DOHH2 (cell line): ENCODE measurements at regions not wholly inside any gene's neighbourhood (a gene's known extent, or its start where the extent isn't known, plus 50 kb on each side); places are given as distances from the start of the nearest gene placed in this dataset.

Experiments used
- H3F3A ChIP-seq: fragments of 200-600 bp; sonication (generic), shearing (Covaris generic); 2 replicates; pipeline ENCODE4 v1.6.0; 2016; ENCODE audit warnings: antibody characterized with exemption, mild to moderate bottlenecking; ENCODE audit not compliant: control insufficient read depth, insufficient read depth
- H3K27ac ChIP-seq: fragments of 200-600 bp; sonication (generic); 2 replicates; pipeline ENCODE4 v1.5.1; 2014; ENCODE audit warnings: low read depth, mild to moderate bottlenecking, low read length, moderate library complexity
- H3K27me3 ChIP-seq: fragments of 200-600 bp; sonication (generic); 2 replicates; pipeline ENCODE4 v1.6.1; 2014; ENCODE audit warnings: mild to moderate bottlenecking, low read length, mixed read lengths; ENCODE audit not compliant: control insufficient read depth
- H3K36me3 ChIP-seq: fragments of 200-600 bp; sonication (generic); 2 replicates; pipeline ENCODE4 v1.6.1; 2014; ENCODE audit warnings: mild to moderate bottlenecking, low read length, moderate library complexity, mixed read lengths; ENCODE audit not compliant: control insufficient read depth
- H3K4me1 ChIP-seq: fragments of 200-600 bp; sonication (generic); 2 replicates; pipeline ENCODE4 v1.6.1; 2014; ENCODE audit warnings: mild to moderate bottlenecking, low read length, mixed read lengths; ENCODE audit not compliant: control insufficient read depth
- H3K4me2 ChIP-seq: fragments of 200-600 bp; sonication (generic); 2 replicates; pipeline ENCODE4 v1.6.0; 2014; ENCODE audit warnings: mild to moderate bottlenecking, low read length, moderate library complexity
- H3K4me3 ChIP-seq: fragments of 200-600 bp; sonication (generic); 2 replicates; pipeline ENCODE4 v1.5.1; 2014; ENCODE audit warnings: mild to moderate bottlenecking, low read length, mixed read lengths
- H3K79me2 ChIP-seq: fragments of 200-600 bp; sonication (generic); 2 replicates; pipeline ENCODE4 v1.6.1; 2014; ENCODE audit warnings: mild to moderate bottlenecking, low read length, mixed read lengths; ENCODE audit not compliant: control insufficient read depth
- H3K9me2 ChIP-seq: fragments of 200-600 bp; sonication (generic); replicated peaks from 2 replicates; pipeline ENCODE4 v1.6.1; 2014; ENCODE audit warnings: mild to moderate bottlenecking, low read length, mixed read lengths; ENCODE audit not compliant: control insufficient read depth
- H3K9me3 ChIP-seq: fragments of 200-600 bp; sonication (generic); 2 replicates; pipeline ENCODE4 v1.6.1; 2014; ENCODE audit warnings: antibody characterized with exemption, low read length, mixed read lengths; ENCODE audit not compliant: control insufficient read depth, insufficient read depth
- H4K20me1 ChIP-seq: fragments of 200-600 bp; sonication (generic); 2 replicates; pipeline ENCODE4 v1.6.0; 2014; ENCODE audit warnings: low read depth, mild to moderate bottlenecking, antibody characterized with exemption, low read length, moderate library complexity; ENCODE audit not compliant: control insufficient read depth, insufficient read depth
- EZH2phosphoT487 ChIP-seq: fragments of 200-600 bp; sonication (generic); IDR thresholded peaks from 2 replicates; pipeline ENCODE4 v1.6.1; 2017; ENCODE audit warnings: borderline replicate concordance, mild to moderate bottlenecking, antibody characterized with exemption, low read length, moderate library complexity, mixed read lengths
- TF ChIP-seq, protein P1 (sequence below): fragments of 200-600 bp; sonication (generic); IDR thresholded peaks from one replicate; pipeline ENCODE4 v1.5.1; 2014; ENCODE audit warnings: antibody characterized with exemption, mild to moderate bottlenecking, low read depth, low read length; ENCODE audit not compliant: poor library complexity, severe bottlenecking

DNA sequence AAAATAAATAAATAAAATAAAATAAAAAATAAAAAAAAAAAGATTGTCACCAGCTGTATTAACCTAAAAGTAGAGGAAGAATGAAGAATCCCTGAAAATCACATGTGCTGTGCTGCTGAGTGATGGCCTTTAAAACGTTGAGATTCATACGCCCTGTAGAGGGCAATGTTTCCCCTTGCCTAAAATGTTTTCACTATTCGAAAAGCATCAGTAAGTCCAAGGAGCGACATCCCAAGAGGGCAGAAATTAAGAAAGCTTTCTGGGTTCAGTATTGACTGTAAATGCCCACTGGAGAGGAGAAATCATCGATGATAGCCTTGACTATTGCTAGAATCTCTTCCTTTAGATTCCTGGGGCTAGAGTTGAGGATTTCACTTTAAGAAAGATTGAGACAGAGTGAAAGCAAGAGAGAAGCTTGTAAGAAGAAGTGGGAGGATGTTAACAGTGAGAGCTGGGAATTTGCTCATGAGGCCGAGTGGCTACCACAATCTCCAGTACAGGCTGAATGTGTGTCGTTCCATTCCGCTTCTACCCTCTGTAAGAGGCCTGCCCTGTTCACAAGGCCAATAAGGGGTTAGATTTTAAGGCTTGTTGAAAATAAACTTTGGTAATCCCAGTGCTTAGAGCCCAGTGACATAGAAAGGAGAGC lies 170.8 kb upstream of the FAM20A start:
- no peak overlapping the region for H3K4me3 ChIP-seq
- no peak overlapping the region for H3K4me2 ChIP-seq
- H4K20me1 ChIP-seq = no peaks in the 10 kb centered on the region
- H3K9me2 ChIP-seq = no peaks in the 10 kb centered on the region
- H3K36me3 ChIP-seq = no peaks in the 10 kb centered on the region
- no peak overlapping the region for H3K27ac ChIP-seq
- no peaks in the 10 kb centered on the region for H3K79me2 ChIP-seq
- TF ChIP-seq, protein P1, sequence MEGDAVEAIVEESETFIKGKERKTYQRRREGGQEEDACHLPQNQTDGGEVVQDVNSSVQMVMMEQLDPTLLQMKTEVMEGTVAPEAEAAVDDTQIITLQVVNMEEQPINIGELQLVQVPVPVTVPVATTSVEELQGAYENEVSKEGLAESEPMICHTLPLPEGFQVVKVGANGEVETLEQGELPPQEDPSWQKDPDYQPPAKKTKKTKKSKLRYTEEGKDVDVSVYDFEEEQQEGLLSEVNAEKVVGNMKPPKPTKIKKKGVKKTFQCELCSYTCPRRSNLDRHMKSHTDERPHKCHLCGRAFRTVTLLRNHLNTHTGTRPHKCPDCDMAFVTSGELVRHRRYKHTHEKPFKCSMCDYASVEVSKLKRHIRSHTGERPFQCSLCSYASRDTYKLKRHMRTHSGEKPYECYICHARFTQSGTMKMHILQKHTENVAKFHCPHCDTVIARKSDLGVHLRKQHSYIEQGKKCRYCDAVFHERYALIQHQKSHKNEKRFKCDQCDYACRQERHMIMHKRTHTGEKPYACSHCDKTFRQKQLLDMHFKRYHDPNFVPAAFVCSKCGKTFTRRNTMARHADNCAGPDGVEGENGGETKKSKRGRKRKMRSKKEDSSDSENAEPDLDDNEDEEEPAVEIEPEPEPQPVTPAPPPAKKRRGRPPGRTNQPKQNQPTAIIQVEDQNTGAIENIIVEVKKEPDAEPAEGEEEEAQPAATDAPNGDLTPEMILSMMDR = peak; percentile 63
- TF ChIP-seq EZH2phosphoT487 = no peak
- H3F3A ChIP-seq = no peaks in the 10 kb centered on the region
- peaks cover 10% of the 10 kb centered on the region for H3K27me3 ChIP-seq
- no peaks in the 10 kb centered on the region for H3K4me1 ChIP-seq
- no peaks in the 10 kb centered on the region for H3K9me3 ChIP-seq

GRCh38 chr17:68768804-68769203 lies 167.6 kb upstream of the FAM20A start:
- Histone ChIP-seq H3K9me2 (no peaks in the 10 kb centered on the region), H3K4me1 (no peaks in the 10 kb centered on the region), H3F3A (no peaks in the 10 kb centered on the region), H3K27me3 (peaks cover 7% of the 10 kb centered on the region; the same call in 1 of the 2 replicates), H3K36me3 (no peaks in the 10 kb centered on the region), H3K4me2 (no peak overlapping the region), H4K20me1 (no peaks in the 10 kb centered on the region), H3K4me3 (no peak overlapping the region), H3K27ac (no peak overlapping the region), H3K79me2 (no peaks in the 10 kb centered on the region), H3K9me3 (no peaks in the 10 kb centered on the region)
- TF ChIP-seq, protein P1 = no peak
- TF ChIP-seq EZH2phosphoT487 = no peak

GRCh38 chr17:68766640-68767039 lies 165.5 kb upstream of the FAM20A start:
- no peaks in the 10 kb centered on the region for H3K27me3 ChIP-seq
- no peaks in the 10 kb centered on the region for H3K4me1 ChIP-seq
- no peaks in the 10 kb centered on the region for H3K36me3 ChIP-seq
- no peaks in the 10 kb centered on the region for H3K79me2 ChIP-seq
- H3K4me3 ChIP-seq = no peak overlapping the region
- no peaks in the 10 kb centered on the region for H3F3A ChIP-seq
- TF ChIP-seq, protein P1 = no peak
- no peak for TF ChIP-seq EZH2phosphoT487
- no peaks in the 10 kb centered on the region for H4K20me1 ChIP-seq
- no peak overlapping the region for H3K27ac ChIP-seq
- H3K9me2 ChIP-seq = no peaks in the 10 kb centered on the region
- H3K9me3 ChIP-seq = no peaks in the 10 kb centered on the region
- no peak overlapping the region for H3K4me2 ChIP-seq
